ENCODE measurements at regions not wholly inside any gene's neighbourhood (a gene's known extent, or its start where the extent isn't known, plus 50 kb on each side); places are given as distances from the start of the nearest gene placed in this dataset.
A peak's percentile ranks its signal among the peaks of the same experiment; 100 is the strongest.
"Not testable (repeated sequence)": the region's sequence is repeated elsewhere in the genome, so short reads cannot be mapped to it uniquely, and the experiment has no call there.

- DNase-seq (ENCODE audit: low spot score) = no peak
These were observed 64.5 kb upstream of the ADAMTS2 start for GRCh38 chr5:179409806-179410205.

DNA sequence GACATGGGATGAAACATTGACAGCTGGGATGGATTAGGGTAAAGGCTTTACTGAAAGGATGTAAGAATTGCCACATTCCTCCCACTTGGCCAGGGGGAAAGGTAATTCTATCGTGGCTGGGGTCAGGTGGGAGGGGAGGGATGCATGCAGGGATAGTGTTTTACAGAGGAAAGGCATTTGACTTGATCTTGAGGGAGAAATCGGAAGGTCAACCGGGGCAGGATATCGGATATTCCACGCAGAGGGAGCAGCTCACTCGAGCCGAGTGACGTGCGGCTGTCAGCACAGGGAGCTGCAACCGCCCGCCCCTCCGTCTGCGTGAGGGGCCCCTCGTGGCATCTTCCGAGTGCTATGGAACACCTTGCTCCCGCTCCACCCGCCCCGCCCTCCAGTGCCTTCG lies 63.4 kb upstream of the ADAMTS2 start:
- no peak for DNase-seq (ENCODE audit: low spot score)

DNA sequence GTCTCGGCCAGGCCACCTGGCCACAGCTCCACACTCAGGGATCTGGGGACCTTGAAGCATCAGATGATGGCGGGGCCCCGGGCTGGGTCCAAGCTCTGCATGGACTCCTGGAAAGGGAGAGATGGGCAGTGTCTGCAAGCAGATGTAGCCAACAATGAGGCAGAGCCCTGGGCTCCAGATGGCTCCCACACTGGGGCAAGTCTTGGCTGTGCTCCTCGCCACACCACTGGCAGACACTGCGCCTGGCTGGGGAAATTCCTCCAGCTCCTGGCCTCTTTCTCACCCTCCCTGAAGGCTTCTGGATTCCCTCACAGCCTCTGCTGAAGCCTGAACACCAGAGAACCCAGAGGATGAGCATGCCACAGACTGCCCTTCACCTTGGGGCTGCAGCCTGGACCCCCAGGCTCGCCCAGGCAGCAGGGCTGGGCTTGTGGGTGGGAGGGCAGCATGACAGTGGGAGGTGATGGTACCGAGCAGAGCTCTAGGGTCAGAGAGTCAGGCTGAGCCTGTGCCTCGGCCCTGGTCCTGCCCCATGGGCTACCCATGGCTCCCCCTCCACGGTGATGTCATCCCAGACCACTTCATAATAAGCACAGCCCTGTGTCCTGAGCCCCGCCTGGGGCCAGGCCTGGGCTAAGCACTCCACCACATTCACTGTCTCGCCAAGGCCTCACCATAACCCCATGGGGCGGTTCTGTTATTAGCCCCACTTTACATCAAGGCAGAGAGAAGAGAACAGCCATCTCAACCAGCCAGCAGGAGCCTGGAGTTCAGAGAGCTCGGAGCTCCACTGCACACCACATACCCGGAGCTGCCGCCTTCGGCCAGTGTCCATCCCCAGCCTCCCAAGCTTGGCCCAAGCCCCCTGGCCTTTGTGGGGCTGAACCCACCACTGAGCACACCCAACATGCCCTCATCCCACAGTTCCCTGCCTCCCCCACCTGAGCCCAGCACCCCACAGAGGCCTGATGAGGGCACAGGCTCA lies 62.2 kb upstream of the ADAMTS2 start:
- DNase-seq (ENCODE audit: low spot score) = peak; percentile 87

- peak; percentile 52 for DNase-seq (ENCODE audit: low spot score)
These were observed 61.0 kb upstream of the ADAMTS2 start for GRCh38 chr5:179406031-179406961.

GRCh38 chr5:179405426-179406030 lies 60.3 kb upstream of the ADAMTS2 start:
- DNase-seq (ENCODE audit: low spot score) = no peak

DNA sequence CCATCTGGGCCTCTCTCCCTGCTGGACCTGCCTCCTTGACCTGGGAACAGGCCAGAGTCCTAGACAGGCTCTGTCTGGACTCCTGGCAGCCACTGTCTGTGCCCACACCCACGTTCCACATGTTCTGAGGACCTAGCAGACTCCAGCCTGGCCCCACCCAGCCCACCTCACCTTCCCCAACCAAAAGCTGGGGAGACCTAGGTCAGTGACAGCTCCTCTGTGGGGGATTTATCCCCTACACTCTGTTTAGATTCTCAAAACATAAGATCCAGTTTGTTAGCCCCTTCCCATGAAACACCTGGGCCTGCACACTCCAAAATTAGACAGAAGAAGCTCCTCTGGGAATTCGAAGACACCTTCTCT lies 59.8 kb upstream of the ADAMTS2 start:
- no peak for DNase-seq (ENCODE audit: low spot score)

DNA sequence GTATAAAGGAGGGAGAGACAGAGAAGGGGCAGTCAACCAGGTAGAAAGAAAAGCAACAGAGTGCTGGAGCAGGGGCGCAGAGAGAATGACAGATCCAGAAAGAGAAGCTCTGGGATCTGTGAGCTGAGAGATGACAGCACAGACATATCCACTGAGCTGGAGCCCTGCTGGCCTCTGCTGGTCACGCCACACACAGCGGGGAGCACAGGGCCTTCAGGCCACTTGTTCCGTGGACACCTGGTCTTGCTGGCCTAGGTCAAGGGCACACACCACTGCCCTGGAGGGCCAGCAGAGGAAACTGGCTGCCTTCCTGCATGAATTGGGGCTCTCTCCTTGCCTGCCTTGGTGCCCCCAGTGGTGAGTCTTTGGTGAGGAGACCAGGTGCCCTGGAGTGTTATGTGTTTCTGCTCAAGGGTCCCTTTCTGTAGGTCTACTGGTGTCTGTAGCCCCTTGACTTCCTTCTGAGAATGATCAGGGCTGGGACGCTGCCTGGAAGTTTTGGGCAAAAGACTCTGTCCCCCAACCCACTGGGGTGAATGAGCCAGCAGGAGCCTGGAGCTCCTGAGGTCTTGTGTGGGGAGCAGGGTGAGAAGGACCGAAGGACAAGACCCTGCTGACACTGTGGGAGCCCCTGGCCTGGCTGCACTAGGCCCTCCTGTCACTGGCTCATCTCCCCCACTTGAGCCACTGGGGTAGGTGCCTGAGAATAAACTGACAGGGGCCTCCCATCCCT lies 59.2 kb upstream of the ADAMTS2 start:
- DNase-seq (ENCODE audit: low spot score) = peak; percentile 73

- DNase-seq (ENCODE audit: low spot score) = no peak
These were observed 58.3 kb upstream of the ADAMTS2 start for GRCh38 chr5:179403426-179404147.

DNA sequence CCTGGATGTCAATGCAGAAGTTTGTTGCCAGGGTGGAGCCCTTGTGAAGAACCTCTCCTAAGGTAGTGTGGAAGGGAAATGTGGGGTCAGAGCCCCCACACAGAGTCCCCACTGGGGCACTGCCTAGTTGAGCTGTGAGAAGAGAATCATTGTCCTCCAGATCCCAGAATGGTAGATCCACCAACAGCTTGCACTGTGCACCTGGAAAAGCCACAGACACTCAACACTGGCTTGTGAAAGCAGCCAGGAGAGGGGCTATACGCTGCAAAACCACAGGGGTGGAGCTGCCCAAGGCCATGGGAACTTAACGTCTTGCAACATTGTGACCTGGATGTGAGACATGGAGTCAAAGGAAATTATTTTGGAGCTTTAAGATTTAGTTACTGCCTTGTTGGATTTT lies 55.2 kb upstream of the ADAMTS2 start:
- not testable (repeated sequence) for DNase-seq (ENCODE audit: low spot score)

DNA sequence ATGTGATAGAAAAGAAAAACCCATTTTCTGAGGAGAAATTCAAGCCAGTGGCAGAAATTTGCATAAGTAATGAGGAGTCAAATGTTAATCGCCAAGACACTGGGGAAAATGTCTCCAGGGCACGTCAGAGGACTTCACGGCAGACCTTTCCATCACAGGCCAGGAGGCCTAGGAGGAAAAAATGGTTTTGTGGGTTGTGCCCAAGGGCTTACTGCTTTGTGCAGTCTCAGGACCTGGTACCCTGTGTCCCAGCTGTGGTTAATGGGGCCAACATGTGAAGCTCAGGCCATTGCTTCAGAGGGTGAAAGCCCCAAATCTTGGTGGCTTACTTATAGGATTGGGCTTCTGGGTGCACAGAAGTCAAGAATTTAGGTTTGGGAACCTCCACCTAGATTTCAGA lies 54.8 kb upstream of the ADAMTS2 start:
- DNase-seq (ENCODE audit: low spot score) = no peak

DNA sequence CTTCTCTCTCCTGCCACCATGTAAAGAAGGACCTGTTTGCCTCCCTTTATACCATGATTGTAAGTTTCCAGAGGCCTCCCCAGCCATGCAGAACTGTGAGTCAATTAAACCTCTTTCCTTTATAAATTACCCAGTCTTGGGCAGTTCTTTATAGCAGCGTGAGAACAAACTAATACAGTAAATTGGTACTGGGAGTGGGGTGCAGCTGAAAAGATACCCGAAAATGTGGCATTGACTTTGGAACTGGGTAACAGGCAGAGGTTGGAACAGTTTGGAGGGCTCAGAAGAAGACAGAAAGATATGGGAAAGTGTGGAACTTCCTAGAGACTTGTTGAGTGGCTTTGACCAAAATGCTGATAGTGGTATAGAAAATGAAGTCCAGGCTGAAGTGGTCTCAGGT lies 54.1 kb upstream of the ADAMTS2 start:
- DNase-seq (ENCODE audit: low spot score) = not testable (repeated sequence)

DNA sequence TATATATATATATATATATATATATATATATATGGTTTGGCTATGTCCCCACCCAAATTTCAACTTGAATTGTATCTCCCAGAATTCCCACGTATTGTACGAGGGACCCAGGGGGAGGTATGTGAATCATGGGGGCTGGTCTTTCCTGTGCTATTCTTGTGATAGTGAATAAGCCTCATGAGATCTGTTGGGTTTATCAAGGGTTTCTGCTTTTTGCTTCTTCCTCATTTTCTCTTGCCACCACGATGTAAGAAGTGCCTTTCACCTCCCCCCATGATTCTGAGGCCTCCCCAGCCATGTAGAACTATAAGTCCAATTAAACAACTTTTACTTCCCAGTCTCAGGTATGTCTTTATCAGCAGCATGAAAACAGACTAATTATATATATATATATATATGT lies 52.3 kb upstream of the ADAMTS2 start:
- no peak for DNase-seq (ENCODE audit: low spot score)
